Chondrocyte (in vitro differentiated cells): ENCODE measurements at regions not wholly inside any gene's neighbourhood (a gene's known extent, or its start where the extent isn't known, plus 50 kb on each side); places are given as distances from the start of the nearest gene placed in this dataset.
A peak's percentile ranks its signal among the peaks of the same experiment; 100 is the strongest.

Experiments
- DNase-seq: peaks from one replicate; pipeline ENCODE4 v3.0.0; 2021; ENCODE audit warnings: mixed read lengths, low spot score
- H3K27ac Mint-ChIP-seq: one replicate; pipeline ENCODE4 v1.8.0; 2021; ENCODE audit warnings: mild to moderate bottlenecking, moderate library complexity, mixed read lengths; ENCODE audit not compliant: unreplicated experiment
- H3K27me3 Mint-ChIP-seq: 2 replicates; pipeline ENCODE4 v1.8.0; 2021; ENCODE audit warnings: low read depth, mixed read lengths
- H3K36me3 Mint-ChIP-seq: 2 replicates; pipeline ENCODE4 v1.8.0; 2021; ENCODE audit warnings: low read depth, mixed read lengths
- H3K4me1 Mint-ChIP-seq: 2 replicates; pipeline ENCODE4 v1.8.0; 2021; ENCODE audit warnings: low read depth, mild to moderate bottlenecking, mixed read lengths
- H3K4me3 Mint-ChIP-seq: one replicate; pipeline ENCODE4 v1.8.0; 2021; ENCODE audit warnings: mild to moderate bottlenecking, moderate library complexity, mixed read lengths; ENCODE audit not compliant: unreplicated experiment
- H3K9me3 Mint-ChIP-seq: 2 replicates; pipeline ENCODE4 v1.8.0; 2021; ENCODE audit warnings: low read depth, mixed read lengths
- TF ChIP-seq, protein P1 (sequence below): fragments of 200-600 bp; sonication (generic); IDR thresholded peaks from 2 replicates; pipeline ENCODE4 v1.5.0; 2021; ENCODE audit warnings: antibody characterized with exemption, mild to moderate bottlenecking, moderate library complexity

GRCh38 chr3:116767726-116768125, 58.1 kb downstream of the TUSC7 start:
- peaks cover 3% of the 10 kb centered on the region for H3K4me1 Mint-ChIP-seq
- no peak for DNase-seq
- H3K9me3 Mint-ChIP-seq = no peaks in the 10 kb centered on the region
- no peaks in the 10 kb centered on the region for H3K36me3 Mint-ChIP-seq
- TF ChIP-seq, protein P1, sequence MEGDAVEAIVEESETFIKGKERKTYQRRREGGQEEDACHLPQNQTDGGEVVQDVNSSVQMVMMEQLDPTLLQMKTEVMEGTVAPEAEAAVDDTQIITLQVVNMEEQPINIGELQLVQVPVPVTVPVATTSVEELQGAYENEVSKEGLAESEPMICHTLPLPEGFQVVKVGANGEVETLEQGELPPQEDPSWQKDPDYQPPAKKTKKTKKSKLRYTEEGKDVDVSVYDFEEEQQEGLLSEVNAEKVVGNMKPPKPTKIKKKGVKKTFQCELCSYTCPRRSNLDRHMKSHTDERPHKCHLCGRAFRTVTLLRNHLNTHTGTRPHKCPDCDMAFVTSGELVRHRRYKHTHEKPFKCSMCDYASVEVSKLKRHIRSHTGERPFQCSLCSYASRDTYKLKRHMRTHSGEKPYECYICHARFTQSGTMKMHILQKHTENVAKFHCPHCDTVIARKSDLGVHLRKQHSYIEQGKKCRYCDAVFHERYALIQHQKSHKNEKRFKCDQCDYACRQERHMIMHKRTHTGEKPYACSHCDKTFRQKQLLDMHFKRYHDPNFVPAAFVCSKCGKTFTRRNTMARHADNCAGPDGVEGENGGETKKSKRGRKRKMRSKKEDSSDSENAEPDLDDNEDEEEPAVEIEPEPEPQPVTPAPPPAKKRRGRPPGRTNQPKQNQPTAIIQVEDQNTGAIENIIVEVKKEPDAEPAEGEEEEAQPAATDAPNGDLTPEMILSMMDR = no peak
- H3K27ac Mint-ChIP-seq = no peak overlapping the region
- no peak overlapping the region for H3K4me3 Mint-ChIP-seq
- H3K27me3 Mint-ChIP-seq = peaks cover 29% of the 10 kb centered on the region

GRCh38 chr3:116770815-116771450, 61.4 kb downstream of the TUSC7 start:
- no peak overlapping the region for H3K27ac Mint-ChIP-seq
- no peaks in the 10 kb centered on the region for H3K36me3 Mint-ChIP-seq
- H3K27me3 Mint-ChIP-seq = peaks cover 32% of the 10 kb centered on the region
- H3K9me3 Mint-ChIP-seq = no peaks in the 10 kb centered on the region
- DNase-seq = no peak
- peaks cover 3% of the 10 kb centered on the region for H3K4me1 Mint-ChIP-seq
- TF ChIP-seq, protein P1 = peak; percentile 99
- no peak overlapping the region for H3K4me3 Mint-ChIP-seq

GRCh38 chr3:116776880-116777785, 67.6 kb downstream of the TUSC7 start:
- Mint-ChIP-seq H3K27me3 (peaks cover 10% of the 10 kb centered on the region), H3K9me3 (no peaks in the 10 kb centered on the region), H3K36me3 (no peaks in the 10 kb centered on the region), H3K4me3 (no peak overlapping the region), H3K27ac (no peak overlapping the region), H3K4me1 (no peaks in the 10 kb centered on the region)
- TF ChIP-seq, protein P1 = no peak
- no peak for DNase-seq

GRCh38 chr3:116785226-116785625, 75.6 kb downstream of the TUSC7 start:
- no peak for DNase-seq
- Mint-ChIP-seq H3K27me3 (peaks cover 13% of the 10 kb centered on the region), H3K4me1 (no peaks in the 10 kb centered on the region), H3K27ac (no peak overlapping the region), H3K36me3 (no peaks in the 10 kb centered on the region), H3K9me3 (no peaks in the 10 kb centered on the region), H3K4me3 (no peak overlapping the region)
- TF ChIP-seq, protein P1 = no peak

- Mint-ChIP-seq H3K36me3 (no peaks in the 10 kb centered on the region), H3K27ac (no peak overlapping the region), H3K4me1 (no peaks in the 10 kb centered on the region), H3K4me3 (no peak overlapping the region), H3K27me3 (peaks cover 7% of the 10 kb centered on the region), H3K9me3 (peaks cover 8% of the 10 kb centered on the region)
- TF ChIP-seq, protein P1 = no peak
- no peak for DNase-seq
These were observed 93.1 kb downstream of the TUSC7 start for GRCh38 chr3:116802651-116803050.
